Osteocyte (in vitro differentiated cells): ENCODE measurements at regions not wholly inside any gene's neighbourhood (a gene's known extent, or its start where the extent isn't known, plus 50 kb on each side); places are given as distances from the start of the nearest gene placed in this dataset.
"Not testable (repeated sequence)": the region's sequence is repeated elsewhere in the genome, so short reads cannot be mapped to it uniquely, and the experiment has no call there.

Source experiments
- DNase-seq: peaks from one replicate; pipeline ENCODE4 v3.0.0; 2021; ENCODE audit warnings: mixed read lengths; ENCODE audit not compliant: unreplicated experiment; ENCODE audit errors: extremely low spot score
- H3K27ac Mint-ChIP-seq: one replicate; pipeline ENCODE4 v1.8.0; 2021; ENCODE audit warnings: mild to moderate bottlenecking, mixed read lengths; ENCODE audit not compliant: unreplicated experiment
- H3K27me3 Mint-ChIP-seq: one replicate; pipeline ENCODE4 v1.8.0; 2021; ENCODE audit warnings: mixed read lengths; ENCODE audit not compliant: unreplicated experiment
- H3K36me3 Mint-ChIP-seq: one replicate; pipeline ENCODE4 v1.8.0; 2021; ENCODE audit warnings: mixed read lengths; ENCODE audit not compliant: unreplicated experiment
- H3K4me1 Mint-ChIP-seq: one replicate; pipeline ENCODE4 v1.8.0; 2021; ENCODE audit warnings: mixed read lengths; ENCODE audit not compliant: unreplicated experiment
- H3K4me3 Mint-ChIP-seq: one replicate; pipeline ENCODE4 v1.8.0; 2021; ENCODE audit warnings: mild to moderate bottlenecking, moderate library complexity, mixed read lengths; ENCODE audit not compliant: unreplicated experiment
- H3K9me3 Mint-ChIP-seq: one replicate; pipeline ENCODE4 v1.8.0; 2021; ENCODE audit warnings: mixed read lengths; ENCODE audit not compliant: unreplicated experiment
- CTCF ChIP-seq: fragments of 200-600 bp; sonication (generic); IDR thresholded peaks from 2 replicates; pipeline ENCODE4 v1.5.0; 2021; ENCODE audit warnings: antibody characterized with exemption, mild to moderate bottlenecking, moderate library complexity

DNA sequence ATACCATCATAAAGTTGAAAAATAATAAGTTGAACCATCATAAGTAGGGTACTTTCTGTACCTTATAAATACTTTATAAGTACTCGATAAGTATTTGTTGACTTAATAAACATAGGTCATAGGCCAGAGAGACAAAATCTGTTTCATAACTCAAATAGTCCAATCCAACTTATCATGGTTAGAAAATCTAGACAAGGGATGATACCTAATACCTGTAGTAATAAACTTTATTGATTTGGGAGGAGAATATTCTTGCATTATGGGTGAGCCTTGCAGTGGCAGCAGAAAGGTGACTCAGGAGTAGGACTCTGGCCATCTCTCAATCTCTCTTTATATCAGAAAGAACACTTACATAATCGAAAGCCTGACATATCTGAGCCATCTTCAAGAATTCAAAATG, 466.8 kb upstream of the GRIN3A start:
- Mint-ChIP-seq H3K27me3 (no peaks in the 10 kb centered on the region), H3K4me1 (no peaks in the 10 kb centered on the region), H3K27ac (no peak overlapping the region), H3K9me3 (peaks cover 3% of the 10 kb centered on the region), H3K4me3 (no peak overlapping the region), H3K36me3 (no peaks in the 10 kb centered on the region)
- DNase-seq: no peak
- TF ChIP-seq CTCF: no peak

DNA sequence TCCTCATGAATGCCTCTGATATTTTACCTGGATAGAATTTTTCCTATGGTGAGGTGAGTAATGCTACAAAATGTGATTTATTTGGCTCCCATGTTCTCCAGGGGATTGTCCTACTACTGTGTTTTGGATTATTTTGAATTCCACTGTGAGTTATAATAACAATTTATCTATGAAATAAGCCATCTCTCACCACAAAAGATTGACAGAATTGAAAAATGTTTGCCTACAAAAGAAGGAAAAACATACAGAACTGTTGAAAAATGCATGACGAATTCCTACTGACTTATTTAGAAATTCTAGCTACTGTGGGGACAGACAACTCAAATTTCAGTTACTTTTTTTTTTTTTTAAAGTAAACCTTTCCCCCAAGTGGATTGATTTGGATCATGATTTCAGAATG, 463.7 kb upstream of the GRIN3A start:
- Mint-ChIP-seq H3K4me1 (no peaks in the 10 kb centered on the region), H3K27me3 (no peaks in the 10 kb centered on the region), H3K27ac (no peak overlapping the region), H3K4me3 (no peak overlapping the region), H3K9me3 (peaks cover 3% of the 10 kb centered on the region), H3K36me3 (no peaks in the 10 kb centered on the region)
- TF ChIP-seq CTCF: no peak
- no peak for DNase-seq

GRCh38 chr9:102185962-102186361, 447.5 kb upstream of the GRIN3A start:
- no peak for DNase-seq
- no peak for TF ChIP-seq CTCF
- no peak overlapping the region for H3K4me3 Mint-ChIP-seq
- H3K9me3 Mint-ChIP-seq: peaks cover 5% of the 10 kb centered on the region
- H3K27me3 Mint-ChIP-seq: no peaks in the 10 kb centered on the region
- H3K36me3 Mint-ChIP-seq: no peaks in the 10 kb centered on the region
- H3K4me1 Mint-ChIP-seq: no peaks in the 10 kb centered on the region
- no peak overlapping the region for H3K27ac Mint-ChIP-seq

DNA sequence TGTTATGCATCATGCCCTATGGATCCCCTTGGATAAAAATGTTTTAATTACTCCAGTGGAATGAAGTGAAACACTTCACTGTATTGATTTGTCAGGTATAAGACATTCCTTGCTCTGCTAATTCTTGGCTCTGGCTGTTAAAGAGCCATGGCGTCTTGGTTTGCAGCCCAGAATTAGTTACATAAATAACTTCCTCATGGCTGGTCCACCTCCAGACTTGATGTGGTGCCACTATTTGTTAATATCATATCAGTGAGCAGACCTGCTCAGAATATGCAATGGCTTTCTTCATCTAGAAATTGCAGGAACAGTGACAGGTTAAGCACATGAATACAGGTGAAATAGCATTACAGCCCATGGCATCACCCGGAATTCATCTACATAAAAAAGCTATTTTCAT, 446.9 kb upstream of the GRIN3A start:
- H3K4me3 Mint-ChIP-seq: no peak overlapping the region
- peaks cover 5% of the 10 kb centered on the region for H3K9me3 Mint-ChIP-seq
- no peak for TF ChIP-seq CTCF
- no peak overlapping the region for H3K27ac Mint-ChIP-seq
- H3K36me3 Mint-ChIP-seq: no peaks in the 10 kb centered on the region
- DNase-seq: no peak
- no peaks in the 10 kb centered on the region for H3K4me1 Mint-ChIP-seq
- H3K27me3 Mint-ChIP-seq: no peaks in the 10 kb centered on the region

DNA sequence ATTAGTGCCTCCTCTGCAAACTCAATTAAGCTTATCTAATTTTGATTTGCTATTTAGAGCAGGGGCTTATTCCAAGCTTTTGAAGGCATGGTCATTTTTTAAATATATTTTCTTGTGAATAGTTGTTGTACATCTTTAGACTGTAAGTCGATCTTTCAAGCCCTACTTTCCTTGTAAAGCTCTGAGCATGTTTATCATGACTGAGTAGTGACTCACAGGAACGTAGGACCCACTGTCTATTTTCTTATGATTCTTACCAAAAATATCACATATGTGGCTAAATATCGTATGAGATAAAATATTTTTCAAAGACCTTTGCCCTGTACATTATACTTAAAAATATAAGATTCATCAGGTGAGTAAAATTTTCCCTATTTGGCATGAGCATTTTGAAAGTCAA, 440.4 kb upstream of the GRIN3A start:
- no peaks in the 10 kb centered on the region for H3K27me3 Mint-ChIP-seq
- DNase-seq: no peak
- H3K4me3 Mint-ChIP-seq: no peak overlapping the region
- TF ChIP-seq CTCF: no peak
- no peaks in the 10 kb centered on the region for H3K4me1 Mint-ChIP-seq
- peaks cover 21% of the 10 kb centered on the region for H3K9me3 Mint-ChIP-seq
- no peaks in the 10 kb centered on the region for H3K36me3 Mint-ChIP-seq
- H3K27ac Mint-ChIP-seq: no peak overlapping the region

GRCh38 chr9:102174202-102174601, 435.8 kb upstream of the GRIN3A start:
- H3K4me1 Mint-ChIP-seq, H3K4me3 Mint-ChIP-seq, H3K27ac Mint-ChIP-seq, H3K27me3 Mint-ChIP-seq, DNase-seq, H3K36me3 Mint-ChIP-seq: not testable (repeated sequence)
- peaks cover 22% of the 10 kb centered on the region for H3K9me3 Mint-ChIP-seq
